Neural cell (in vitro differentiated cells): ENCODE measurements at regions not wholly inside any gene's neighbourhood (a gene's known extent, or its start where the extent isn't known, plus 50 kb on each side); places are given as distances from the start of the nearest gene placed in this dataset.

Source experiments
- H2AFZ ChIP-seq: fragments of 200-600, 300-800 bp; sonication (generic), shearing (Covaris generic); 2 replicates; pipeline ENCODE4 v1.6.0; 2014; ENCODE audit warnings: low read depth, mild to moderate bottlenecking, antibody characterized with exemption, low read length, moderate library complexity
- H3F3A ChIP-seq: fragments of 200-600 bp; shearing (Covaris generic); 2 replicates; pipeline ENCODE4 v1.6.1; 2016; ENCODE audit warnings: mild to moderate bottlenecking, moderate library complexity, mixed read lengths, antibody characterized with exemption, low read length; ENCODE audit not compliant: insufficient read depth, poor library complexity, severe bottlenecking
- H3K27ac ChIP-seq: fragments of 200-600, 300-800 bp; sonication (generic), shearing (Covaris generic); 2 replicates; pipeline ENCODE4 v1.5.1; 2014; ENCODE audit warnings: mild to moderate bottlenecking, low read length, moderate library complexity
- H3K27me3 ChIP-seq: fragments of 300-800, 200-600 bp; sonication (generic), shearing (Covaris generic); 2 replicates; pipeline ENCODE4 v1.6.0; 2014; ENCODE audit warnings: mild to moderate bottlenecking, low read depth, low read length, moderate library complexity; ENCODE audit not compliant: insufficient read depth
- H3K36me3 ChIP-seq: fragments of 300-800, 200-600 bp; sonication (generic), shearing (Covaris generic); 2 replicates; pipeline ENCODE4 v1.5.1; 2014; ENCODE audit warnings: mild to moderate bottlenecking, antibody characterized with exemption, low read length, moderate library complexity; ENCODE audit not compliant: insufficient read depth
- H3K4me2 ChIP-seq: fragments of 300-800, 200-600 bp; sonication (generic), shearing (Covaris generic); 2 replicates; pipeline ENCODE4 v1.6.0; 2014; ENCODE audit warnings: mild to moderate bottlenecking, low read length
- H3K4me3 ChIP-seq: fragments of 300-800, 200-600 bp; sonication (generic), shearing (Covaris generic); 2 replicates; pipeline ENCODE4 v1.5.1; 2014; ENCODE audit warnings: mild to moderate bottlenecking, low read length, moderate library complexity
- H3K79me2 ChIP-seq: fragments of 200-600 bp; shearing (Covaris generic); replicated peaks from 2 replicates; pipeline ENCODE4 v1.6.0; 2014; ENCODE audit warnings: mild to moderate bottlenecking, low read length, moderate library complexity; ENCODE audit not compliant: insufficient read depth
- H3K9ac ChIP-seq: fragments of 300-800, 200-600 bp; sonication (generic), shearing (Covaris generic); 2 replicates; pipeline ENCODE4 v1.6.1; 2016; ENCODE audit warnings: mild to moderate bottlenecking, low read length, mixed read lengths
- H3K9me2 ChIP-seq: fragments of 200-600 bp; shearing (Covaris generic); 2 replicates; pipeline ENCODE4 v1.6.1; 2016; ENCODE audit warnings: mild to moderate bottlenecking, low read length, mixed read lengths; ENCODE audit not compliant: insufficient read depth
- H3K9me3 ChIP-seq: fragments of 200-600, 300-800 bp; sonication (generic), shearing (Covaris generic); 2 replicates; pipeline ENCODE4 v1.6.1; 2016; ENCODE audit warnings: mild to moderate bottlenecking, mixed run types, low read length, moderate library complexity, mixed read lengths
- H4K20me1 ChIP-seq: fragments of 200-600 bp; shearing (Covaris generic); 2 replicates; pipeline ENCODE4 v1.6.1; 2016; ENCODE audit warnings: mild to moderate bottlenecking, mixed run types; ENCODE audit not compliant: insufficient read depth
- EP300 ChIP-seq: fragments of 450-650 bp; conservative IDR thresholded peaks from 2 replicates; pipeline ENCODE4 v1.6.1; 2014; ENCODE audit warnings: antibody characterized with exemption, mild to moderate bottlenecking, moderate library complexity; ENCODE audit not compliant: poor library complexity, severe bottlenecking
- EZH2 ChIP-seq: fragments of 200-600, 300-800 bp; shearing (Covaris generic), sonication (generic); IDR thresholded peaks from 2 replicates; pipeline ENCODE4 v1.6.1; 2014; ENCODE audit warnings: antibody characterized with exemption, low read length, borderline replicate concordance, mild to moderate bottlenecking; ENCODE audit not compliant: insufficient read depth, poor library complexity, severe bottlenecking
- MXI1 ChIP-seq: fragments of 450-650 bp; conservative IDR thresholded peaks from 2 replicates; pipeline ENCODE4 v1.6.1; 2014; ENCODE audit warnings: antibody characterized with exemption, mild to moderate bottlenecking; ENCODE audit not compliant: poor library complexity, severe bottlenecking
- POLR2AphosphoS5 ChIP-seq: IDR thresholded peaks from 2 replicates; pipeline ENCODE4 v1.6.1; 2012
- RAD21 ChIP-seq: fragments of 450-650 bp; conservative IDR thresholded peaks from 2 replicates; pipeline ENCODE4 v1.6.1; 2014; ENCODE audit warnings: antibody characterized with exemption, mild to moderate bottlenecking, moderate library complexity
- REST ChIP-seq: IDR thresholded peaks from 2 replicates; pipeline ENCODE4 v1.6.1; 2012; ENCODE audit warnings: borderline replicate concordance
- SMC3 ChIP-seq: fragments of 450-650 bp; conservative IDR thresholded peaks from 2 replicates; pipeline ENCODE4 v1.6.1; 2014; ENCODE audit warnings: antibody characterized with exemption, mild to moderate bottlenecking, moderate library complexity; ENCODE audit not compliant: poor library complexity
- TAF1 ChIP-seq: IDR thresholded peaks from 2 replicates; pipeline ENCODE4 v1.6.1; 2012; ENCODE audit warnings: low read depth
- TF ChIP-seq, protein P1 (sequence below): fragments of 450-650 bp; IDR thresholded peaks from 2 replicates; pipeline ENCODE4 v1.5.1; 2014; ENCODE audit warnings: antibody characterized with exemption, mild to moderate bottlenecking, moderate library complexity; ENCODE audit not compliant: poor library complexity, severe bottlenecking

GRCh38 chr1:185445594-185445993, 128.6 kb upstream of the IVNS1ABP start:
- Histone ChIP-seq H3K4me3 (no peak overlapping the region), H3K79me2 (no peaks in the 10 kb centered on the region), H3K27ac (no peak overlapping the region), H2AFZ (no peak overlapping the region), H3K9ac (no peak overlapping the region), H3F3A (no peaks in the 10 kb centered on the region), H3K36me3 (no peaks in the 10 kb centered on the region), H4K20me1 (no peaks in the 10 kb centered on the region), H3K4me2 (no peak overlapping the region), H3K27me3 (no peaks in the 10 kb centered on the region), H3K9me2 (no peaks in the 10 kb centered on the region), H3K9me3 (no peaks in the 10 kb centered on the region)
- TF ChIP-seq, protein P1, sequence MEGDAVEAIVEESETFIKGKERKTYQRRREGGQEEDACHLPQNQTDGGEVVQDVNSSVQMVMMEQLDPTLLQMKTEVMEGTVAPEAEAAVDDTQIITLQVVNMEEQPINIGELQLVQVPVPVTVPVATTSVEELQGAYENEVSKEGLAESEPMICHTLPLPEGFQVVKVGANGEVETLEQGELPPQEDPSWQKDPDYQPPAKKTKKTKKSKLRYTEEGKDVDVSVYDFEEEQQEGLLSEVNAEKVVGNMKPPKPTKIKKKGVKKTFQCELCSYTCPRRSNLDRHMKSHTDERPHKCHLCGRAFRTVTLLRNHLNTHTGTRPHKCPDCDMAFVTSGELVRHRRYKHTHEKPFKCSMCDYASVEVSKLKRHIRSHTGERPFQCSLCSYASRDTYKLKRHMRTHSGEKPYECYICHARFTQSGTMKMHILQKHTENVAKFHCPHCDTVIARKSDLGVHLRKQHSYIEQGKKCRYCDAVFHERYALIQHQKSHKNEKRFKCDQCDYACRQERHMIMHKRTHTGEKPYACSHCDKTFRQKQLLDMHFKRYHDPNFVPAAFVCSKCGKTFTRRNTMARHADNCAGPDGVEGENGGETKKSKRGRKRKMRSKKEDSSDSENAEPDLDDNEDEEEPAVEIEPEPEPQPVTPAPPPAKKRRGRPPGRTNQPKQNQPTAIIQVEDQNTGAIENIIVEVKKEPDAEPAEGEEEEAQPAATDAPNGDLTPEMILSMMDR, result no peak
- TF ChIP-seq RAD21 (no peak), EP300 (no peak), POLR2AphosphoS5 (no peak), MXI1 (no peak), TAF1 (no peak), REST (no peak), EZH2 (no peak), SMC3 (no peak)

GRCh38 chr1:185444676-185445075, 127.6 kb upstream of the IVNS1ABP start:
- Histone ChIP-seq H3K9me2 (no peaks in the 10 kb centered on the region), H3K27ac (no peak overlapping the region), H3K79me2 (no peaks in the 10 kb centered on the region), H3K9me3 (no peaks in the 10 kb centered on the region), H3F3A (no peaks in the 10 kb centered on the region), H3K4me2 (no peak overlapping the region), H3K27me3 (no peaks in the 10 kb centered on the region), H3K9ac (no peak overlapping the region), H2AFZ (no peak overlapping the region), H4K20me1 (no peaks in the 10 kb centered on the region), H3K36me3 (no peaks in the 10 kb centered on the region), H3K4me3 (no peak overlapping the region)
- TF ChIP-seq MXI1, result no peak
- no peak for TF ChIP-seq SMC3
- TF ChIP-seq EP300, result no peak
- TF ChIP-seq POLR2AphosphoS5, result no peak
- TF ChIP-seq REST, result no peak
- no peak for TF ChIP-seq RAD21
- TF ChIP-seq, protein P1, result no peak
- TF ChIP-seq EZH2, result no peak
- no peak for TF ChIP-seq TAF1
